A549 (cell line): ENCODE measurements at regions not wholly inside any gene's neighbourhood (a gene's known extent, or its start where the extent isn't known, plus 50 kb on each side); places are given as distances from the start of the nearest gene placed in this dataset.
"Not testable (repeated sequence)": the region's sequence is repeated elsewhere in the genome, so short reads cannot be mapped to it uniquely, and the experiment has no call there.

ENCODE experiments used
- ATAC-seq, 2 experiments: fragments of 200-7000 bp in 1 of 2; fragments of >200 bp in 1 of 2; cut with Nextera tagmentation in 1 of 2; cut with Tn5 transposase in 1 of 2; 3 replicates each; pipeline versions ENCODE4 v1.8.0 to v1.9.1; 2018 to 2020; ENCODE audit warnings: mild to moderate bottlenecking in 1 of 2, moderate library complexity in 1 of 2
- CTCF ChIA-PET: fragments of 300-600 bp; sonication (Branson Sonifier 250); formaldehyde crosslinking; extraction: SDS; loops from one replicate; lab custom pipeline; 2021; ENCODE audit warnings: antibody characterized with exemption, inconsistent platforms; lab: Yijun Ruan, JAX
- POLR2A ChIA-PET: fragments of 350-600 bp; formaldehyde crosslinking; extraction: SDS; loops from one replicate; lab custom pipeline; 2021; ENCODE audit warnings: antibody characterized with exemption, inconsistent platforms; lab: Yijun Ruan, JAX
- DNase-seq, 2 experiments: peaks; one replicate each; pipeline versions ENCODE4 v3.0.0 to v3.0.0-alpha.2; 2011 to 2016; ENCODE audit warnings: low read depth in 1 of 2, low spot score in 1 of 2
- FAIRE-seq: peaks from 2 replicates; lab custom pipeline; 2011; peaks lifted over from hg19 to GRCh38; lab: Jason Lieb, UNC
- H3K27ac ChIP-seq, 2 experiments: fragments of >200 bp; sonication (Bioruptor Twin); formaldehyde crosslinking; 3 replicates each; pipeline ENCODE4 v1.5.1; 2016 to 2017
- H3K4me1 ChIP-seq: fragments of >200 bp; sonication (Bioruptor Twin); formaldehyde crosslinking; 3 replicates; pipeline ENCODE4 v1.6.1; 2016
- H3K4me2 ChIP-seq: fragments of >200 bp; sonication (Bioruptor Twin); formaldehyde crosslinking; 3 replicates; pipeline ENCODE4 v1.6.1; 2016
- H3K4me3 ChIP-seq: fragments of >200 bp; sonication (Bioruptor Twin); formaldehyde crosslinking; 3 replicates; pipeline ENCODE4 v1.5.1; 2016
- H3K9me3 ChIP-seq: fragments of >200 bp; sonication (Bioruptor Twin); formaldehyde crosslinking; 3 replicates; pipeline ENCODE4 v1.6.1; 2016
- CTCF ChIP-seq: fragments of >200 bp; sonication (Bioruptor Twin); formaldehyde crosslinking; IDR thresholded peaks from 3 replicates; pipeline ENCODE4 v1.5.1; 2016
- EHF ChIP-seq: fragments of 250-450 bp; sonication (Bioruptor Pico); IDR thresholded peaks from 2 replicates; pipeline ENCODE4 v1.5.0; 2020; ENCODE audit warnings: mild to moderate bottlenecking
- EHMT2 ChIP-seq: fragments of 200-600 bp; sonication (generic); IDR thresholded peaks from 2 replicates; pipeline ENCODE4 v1.6.1; 2016; ENCODE audit warnings: antibody characterized with exemption, low read depth, mild to moderate bottlenecking, moderate library complexity
- EP300 ChIP-seq, 2 experiments: fragments of >200 bp; sonication (Bioruptor Twin); formaldehyde crosslinking; IDR thresholded peaks; 2 replicates in 1 of 2; 3 replicates in 1 of 2; pipeline ENCODE4 v1.6.1; 2016 to 2017
- ESRRA ChIP-seq: fragments of 150-350 bp; IDR thresholded peaks from 2 replicates; pipeline ENCODE4 v1.6.1; 2014; ENCODE audit warnings: mild to moderate bottlenecking, low read length, borderline replicate concordance
- FOSL2 ChIP-seq, 2 experiments: fragments of 450-650 bp in 1 of 2; fragments of >200 bp in 1 of 2; sonication (Bioruptor Twin) in 1 of 2; formaldehyde crosslinking; IDR thresholded peaks; 2 replicates each; pipeline versions ENCODE4 v1.5.0 to v1.6.1; 2016 to 2020; ENCODE audit warnings: mild to moderate bottlenecking in 1 of 2, moderate library complexity in 1 of 2
- FOXS1 ChIP-seq: fragments of 250-450 bp; sonication (Bioruptor Pico); IDR thresholded peaks from 2 replicates; pipeline ENCODE4 v1.5.0; 2020; ENCODE audit warnings: mild to moderate bottlenecking, moderate library complexity
- HES2 ChIP-seq: fragments of >200 bp; sonication (Bioruptor Twin); formaldehyde crosslinking; IDR thresholded peaks from 2 replicates; pipeline ENCODE4 v1.6.1; 2016
- JUN ChIP-seq, 2 experiments: fragments of >200 bp; sonication (Bioruptor Twin); formaldehyde crosslinking; IDR thresholded peaks; 2 replicates in 1 of 2; 3 replicates in 1 of 2; pipeline ENCODE4 v1.6.1; 2016 to 2017
- MAFK ChIP-seq: fragments of 450-650 bp; IDR thresholded peaks from 2 replicates; pipeline ENCODE4 v1.6.1; 2014; ENCODE audit not compliant: partially characterized antibody
- MAX ChIP-seq: IDR thresholded peaks from 2 replicates; pipeline ENCODE4 v1.6.1; 2012
- NFE2L2 ChIP-seq: fragments of 150-350 bp; conservative IDR thresholded peaks from 2 replicates; pipeline ENCODE4 v1.6.1; 2014; ENCODE audit warnings: low read length
- POLR2AphosphoS2 ChIP-seq: conservative IDR thresholded peaks from 2 replicates; pipeline ENCODE4 v1.6.1; 2012; ENCODE audit warnings: low read length, improper control_type of control experiment, inconsistent platforms
- RARB ChIP-seq: fragments of 250-450 bp; sonication (Bioruptor Pico); IDR thresholded peaks from 2 replicates; pipeline ENCODE4 v1.8.0; 2021; ENCODE audit warnings: mild to moderate bottlenecking, moderate library complexity
- REST ChIP-seq: fragments of 200-600 bp; sonication (generic); IDR thresholded peaks from 2 replicates; pipeline ENCODE4 v1.6.1; 2016; ENCODE audit warnings: antibody characterized with exemption, mild to moderate bottlenecking, moderate library complexity
- TFCP2L1 ChIP-seq: fragments of 250-450 bp; sonication (Bioruptor Pico); IDR thresholded peaks from 2 replicates; pipeline ENCODE4 v1.5.0; 2021; ENCODE audit warnings: mild to moderate bottlenecking
- ZNF302 ChIP-seq: fragments of 250-450 bp; sonication (Bioruptor Pico); IDR thresholded peaks from 2 replicates; pipeline ENCODE4 v1.9.0; 2021; ENCODE audit warnings: inconsistent platforms, mild to moderate bottlenecking, moderate library complexity
- ZSCAN20 ChIP-seq: fragments of 250-450 bp; sonication (Bioruptor Pico); IDR thresholded peaks from 2 replicates; pipeline ENCODE4 v1.8.0; 2022; ENCODE audit warnings: mild to moderate bottlenecking, moderate library complexity
- WGBS: methylation state at CpG from one replicate; pipeline ENCODE4 v1.1.6; 2017; ENCODE audit errors: missing lambda C conversion rate; 5-methylcytosine and 5-hydroxymethylcytosine counted together
- TF ChIP-seq, protein P1 (sequence below): fragments of >200 bp; sonication (Bioruptor Twin); formaldehyde crosslinking; IDR thresholded peaks from 3 replicates; pipeline ENCODE4 v1.6.1; 2016

GRCh38 chr2:128613876-128614275 is 295.2 kb upstream of the HS6ST1 start (continued):
- TF ChIP-seq, protein P1, sequence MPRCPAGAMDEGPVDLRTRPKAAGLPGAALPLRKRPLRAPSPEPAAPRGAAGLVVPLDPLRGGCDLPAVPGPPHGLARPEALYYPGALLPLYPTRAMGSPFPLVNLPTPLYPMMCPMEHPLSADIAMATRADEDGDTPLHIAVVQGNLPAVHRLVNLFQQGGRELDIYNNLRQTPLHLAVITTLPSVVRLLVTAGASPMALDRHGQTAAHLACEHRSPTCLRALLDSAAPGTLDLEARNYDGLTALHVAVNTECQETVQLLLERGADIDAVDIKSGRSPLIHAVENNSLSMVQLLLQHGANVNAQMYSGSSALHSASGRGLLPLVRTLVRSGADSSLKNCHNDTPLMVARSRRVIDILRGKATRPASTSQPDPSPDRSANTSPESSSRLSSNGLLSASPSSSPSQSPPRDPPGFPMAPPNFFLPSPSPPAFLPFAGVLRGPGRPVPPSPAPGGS = no peak

DNA sequence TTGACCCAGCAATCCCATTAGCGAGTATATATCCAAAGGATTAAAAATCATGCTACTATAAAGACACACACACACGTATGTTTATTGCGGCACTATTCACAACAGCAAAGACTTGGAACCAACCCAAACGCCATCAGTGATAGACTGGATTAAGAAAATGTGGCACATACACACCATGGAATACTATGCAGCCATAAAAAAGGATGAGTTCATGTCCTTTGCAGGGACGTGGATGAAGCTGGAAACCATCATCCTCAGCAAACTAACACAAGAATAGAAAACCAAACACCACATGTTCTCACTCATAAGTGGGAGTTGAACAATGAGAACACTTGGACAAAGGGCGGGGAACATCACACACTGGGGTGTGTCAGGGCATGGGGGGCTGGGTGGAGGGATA is 296.2 kb upstream of the HS6ST1 start:
- FAIRE-seq, H3K27ac ChIP-seq, CTCF ChIA-PET, ATAC-seq, DNase-seq, H3K4me3 ChIP-seq, POLR2A ChIA-PET, H3K4me2 ChIP-seq, H3K9me3 ChIP-seq, H3K4me1 ChIP-seq: not testable (repeated sequence)
- WGBS = 54% methylated on average over 6 of the region's 6 CpGs

- DNase-seq (no peak), FAIRE-seq (no peak)
- no peak overlapping the region for H3K4me2 ChIP-seq
- H3K9me3 ChIP-seq = no peaks in the 10 kb centered on the region
- CTCF ChIA-PET = no interaction called here
- no peak overlapping the region for H3K27ac ChIP-seq
- H3K4me1 ChIP-seq = no peaks in the 10 kb centered on the region
- WGBS = 55% methylated on average over 9 of the region's 9 CpGs
- TF ChIP-seq ESRRA (no peak), TFCP2L1 (CRISPR knock-in tag) (no peak), EHMT2 (no peak), RARB (CRISPR knock-in tag) (no peak), HES2 (no peak), POLR2AphosphoS2 (no peak), NFE2L2 (no peak), CTCF (no peak), ZSCAN20 (CRISPR knock-in tag) (no peak), ZNF302 (CRISPR knock-in tag) (no peak), JUN (IDR thresholded peaks at IDR 0.05) (no peak), EHF (CRISPR knock-in tag) (no peak), MAFK (no peak), FOSL2 (IDR thresholded peaks at IDR 0.05) (no peak), FOSL2 (CRISPR knock-in tag; IDR thresholded peaks at IDR 0.05) (no peak), EP300 (IDR thresholded peaks at IDR 0.05) (no peak), MAX (no peak), FOXS1 (CRISPR knock-in tag) (no peak), REST (no peak)
- TF ChIP-seq, all 56 proteins: peak for 0
- POLR2A ChIA-PET = no interaction called here
- ATAC-seq = no peak
- H3K4me3 ChIP-seq = no peak overlapping the region
These were observed 296.9 kb upstream of the HS6ST1 start for GRCh38 chr2:128615571-128615970.
